Nephron (organoid): ENCODE measurements at regions not wholly inside any gene's neighbourhood (a gene's known extent, or its start where the extent isn't known, plus 50 kb on each side); places are given as distances from the start of the nearest gene placed in this dataset.

Source experiments
- H3K27ac Mint-ChIP-seq, 3 experiments: 2 replicates each; pipeline ENCODE4 v1.8.0; 2020; ENCODE audit warnings: mixed read lengths in 3 of 3, mild to moderate bottlenecking in 2 of 3, moderate library complexity in 1 of 3
- H3K27me3 Mint-ChIP-seq: 2 replicates; pipeline ENCODE4 v1.8.0; 2021; ENCODE audit warnings: low read depth, mild to moderate bottlenecking, moderate library complexity, mixed read lengths
- H3K36me3 Mint-ChIP-seq: 2 replicates; pipeline ENCODE4 v1.8.0; 2020; ENCODE audit warnings: low read depth, mixed read lengths
- H3K4me1 Mint-ChIP-seq: 2 replicates; pipeline ENCODE4 v1.8.0; 2020; ENCODE audit warnings: mixed read lengths
- H3K4me3 Mint-ChIP-seq, 3 experiments: 2 replicates each; pipeline ENCODE4 v1.8.0; 2020; ENCODE audit warnings: mild to moderate bottlenecking in 3 of 3, mixed read lengths in 3 of 3, moderate library complexity in 2 of 3
- H3K9me3 Mint-ChIP-seq: 2 replicates; pipeline ENCODE4 v1.8.0; 2020; ENCODE audit warnings: mixed read lengths
- TF ChIP-seq, protein P1 (sequence below), 3 experiments: fragments of 200-600 bp; sonication (generic); IDR thresholded peaks; one replicate each; pipeline ENCODE4 v1.5.0; 2021; ENCODE audit warnings: antibody characterized with exemption in 3 of 3; ENCODE audit not compliant: unreplicated experiment in 3 of 3

GRCh38 chr6:84408028-84408427 is 180.6 kb upstream of the CEP162 start:
- Mint-ChIP-seq H3K27me3 (peaks cover 3% of the 10 kb centered on the region), H3K27ac (no peak overlapping the region), H3K36me3 (no peaks in the 10 kb centered on the region)

GRCh38 chr6:84403545-84403944 is 176.1 kb upstream of the CEP162 start:
- H3K4me3 Mint-ChIP-seq = no peak overlapping the region
- no peak overlapping the region for H3K27ac Mint-ChIP-seq
- TF ChIP-seq, protein P1, sequence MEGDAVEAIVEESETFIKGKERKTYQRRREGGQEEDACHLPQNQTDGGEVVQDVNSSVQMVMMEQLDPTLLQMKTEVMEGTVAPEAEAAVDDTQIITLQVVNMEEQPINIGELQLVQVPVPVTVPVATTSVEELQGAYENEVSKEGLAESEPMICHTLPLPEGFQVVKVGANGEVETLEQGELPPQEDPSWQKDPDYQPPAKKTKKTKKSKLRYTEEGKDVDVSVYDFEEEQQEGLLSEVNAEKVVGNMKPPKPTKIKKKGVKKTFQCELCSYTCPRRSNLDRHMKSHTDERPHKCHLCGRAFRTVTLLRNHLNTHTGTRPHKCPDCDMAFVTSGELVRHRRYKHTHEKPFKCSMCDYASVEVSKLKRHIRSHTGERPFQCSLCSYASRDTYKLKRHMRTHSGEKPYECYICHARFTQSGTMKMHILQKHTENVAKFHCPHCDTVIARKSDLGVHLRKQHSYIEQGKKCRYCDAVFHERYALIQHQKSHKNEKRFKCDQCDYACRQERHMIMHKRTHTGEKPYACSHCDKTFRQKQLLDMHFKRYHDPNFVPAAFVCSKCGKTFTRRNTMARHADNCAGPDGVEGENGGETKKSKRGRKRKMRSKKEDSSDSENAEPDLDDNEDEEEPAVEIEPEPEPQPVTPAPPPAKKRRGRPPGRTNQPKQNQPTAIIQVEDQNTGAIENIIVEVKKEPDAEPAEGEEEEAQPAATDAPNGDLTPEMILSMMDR (IDR thresholded peaks at IDR 0.05; ENCODE audit: unreplicated experiment in 3 of 3) = no peak
- peaks cover 6% of the 10 kb centered on the region for H3K27me3 Mint-ChIP-seq
- H3K36me3 Mint-ChIP-seq = no peaks in the 10 kb centered on the region
- peaks cover 14% of the 10 kb centered on the region for H3K4me1 Mint-ChIP-seq
- H3K9me3 Mint-ChIP-seq = no peaks in the 10 kb centered on the region

More at GRCh38 chr6:84408028-84408427, 180.6 kb upstream of the CEP162 start:
- Mint-ChIP-seq H3K9me3 (no peaks in the 10 kb centered on the region), H3K4me3 (no peak overlapping the region), H3K4me1 (peaks cover 22% of the 10 kb centered on the region)
- TF ChIP-seq, protein P1 (IDR thresholded peaks at IDR 0.05; ENCODE audit: unreplicated experiment in 3 of 3) = no peak

DNA sequence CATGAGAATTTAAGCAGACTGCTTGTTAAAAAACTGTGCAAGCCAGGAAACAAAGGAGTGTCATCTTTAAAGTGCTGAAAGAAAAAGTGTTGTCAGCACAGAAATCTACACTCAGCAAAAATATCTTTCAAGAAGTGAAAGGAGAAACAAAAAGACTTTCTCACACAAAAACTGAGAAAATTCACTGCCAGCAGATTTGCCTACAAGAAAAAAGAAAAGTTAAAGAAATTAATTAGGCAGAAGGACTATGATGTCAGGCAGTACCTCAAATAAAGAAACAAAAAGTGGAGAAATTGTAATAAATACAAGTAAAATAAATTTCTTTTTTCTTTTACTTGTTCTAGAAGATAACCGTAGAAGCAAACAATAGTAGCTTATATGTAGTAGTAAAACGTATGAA is 171.6 kb upstream of the CEP162 start:
- H3K9me3 Mint-ChIP-seq = no peaks in the 10 kb centered on the region
- no peaks in the 10 kb centered on the region for H3K36me3 Mint-ChIP-seq
- peak overlapping the region; percentile 18 to 31 (median 20) for H3K27ac Mint-ChIP-seq
- H3K4me3 Mint-ChIP-seq = no peak overlapping the region
- H3K27me3 Mint-ChIP-seq = peaks cover 6% of the 10 kb centered on the region
- TF ChIP-seq, protein P1 (IDR thresholded peaks at IDR 0.05; ENCODE audit: unreplicated experiment in 3 of 3) = no peak
- H3K4me1 Mint-ChIP-seq = peaks cover 19% of the 10 kb centered on the region

DNA sequence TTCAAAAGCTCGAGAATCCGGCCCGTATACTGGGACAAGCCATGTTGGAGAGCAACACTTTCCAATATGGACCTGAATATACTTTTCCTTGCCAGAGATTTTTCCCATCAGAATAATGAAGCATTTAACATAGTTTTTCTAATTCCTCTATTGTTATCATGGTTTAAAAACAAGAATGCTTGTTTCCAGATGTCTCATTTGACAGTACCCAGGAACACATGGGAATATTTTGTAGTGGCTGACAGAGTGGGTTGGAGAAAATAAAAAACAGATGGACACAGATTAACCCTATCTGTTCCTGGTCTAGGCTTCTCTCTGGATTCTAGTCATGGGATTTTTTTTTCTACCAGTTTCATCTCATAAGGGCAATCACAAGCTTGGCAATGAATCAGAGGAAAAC is 164.8 kb upstream of the CEP162 start:
- no peak overlapping the region for H3K4me3 Mint-ChIP-seq
- peaks cover 28% of the 10 kb centered on the region for H3K4me1 Mint-ChIP-seq
- TF ChIP-seq, protein P1 (IDR thresholded peaks at IDR 0.05; ENCODE audit: unreplicated experiment in 3 of 3) = no peak

DNA sequence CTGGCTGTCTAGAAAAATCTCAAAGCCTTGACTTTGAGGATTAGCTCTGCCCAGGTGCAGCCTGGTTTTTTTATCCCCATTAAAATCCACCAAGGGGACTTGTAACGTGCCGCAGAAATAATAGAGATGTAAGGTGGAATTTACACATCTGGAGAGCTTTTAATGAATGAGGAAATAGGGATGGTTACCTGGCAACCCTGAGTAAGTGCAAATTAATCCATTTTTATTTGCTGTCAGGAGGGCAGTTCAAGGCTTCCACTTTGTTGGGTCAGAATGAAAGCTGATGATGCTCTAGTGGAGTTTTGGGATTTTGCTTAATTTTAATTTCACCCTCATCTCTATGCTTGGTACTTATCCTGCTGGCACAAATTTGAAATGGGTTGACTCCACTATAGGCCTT is 163.4 kb upstream of the CEP162 start:
- peaks cover 14% of the 10 kb centered on the region for H3K9me3 Mint-ChIP-seq
- peaks cover 3% of the 10 kb centered on the region for H3K27me3 Mint-ChIP-seq
- H3K4me1 Mint-ChIP-seq = peaks cover 20% of the 10 kb centered on the region

More for the DNA sequence above, 164.8 kb upstream of the CEP162 start:
- Mint-ChIP-seq H3K9me3 (peaks cover 3% of the 10 kb centered on the region), H3K36me3 (no peaks in the 10 kb centered on the region), H3K27me3 (no peaks in the 10 kb centered on the region), H3K27ac (no peak overlapping the region)

GRCh38 chr6:84390334-84390733 is 162.9 kb upstream of the CEP162 start:
- Mint-ChIP-seq H3K36me3 (no peaks in the 10 kb centered on the region), H3K4me3 (no peak overlapping the region), H3K9me3 (peaks cover 18% of the 10 kb centered on the region), H3K27ac (no peak overlapping the region), H3K27me3 (peaks cover 3% of the 10 kb centered on the region), H3K4me1 (peaks cover 19% of the 10 kb centered on the region)
- TF ChIP-seq, protein P1 (IDR thresholded peaks at IDR 0.05; ENCODE audit: unreplicated experiment in 3 of 3) = no peak

More for the DNA sequence above, 163.4 kb upstream of the CEP162 start:
- Mint-ChIP-seq H3K27ac (no peak overlapping the region), H3K36me3 (no peaks in the 10 kb centered on the region), H3K4me3 (no peak overlapping the region)
- TF ChIP-seq, protein P1 (IDR thresholded peaks at IDR 0.05; ENCODE audit: unreplicated experiment in 3 of 3) = no peak
